Embryonic facial prominence (tissue), 1 donor: ENCODE measurements at regions not wholly inside any gene's neighbourhood (a gene's known extent, or its start where the extent isn't known, plus 50 kb on each side); places are given as distances from the start of the nearest gene placed in this dataset.

Experiments used
- DNase-seq: peaks from one replicate; pipeline ENCODE4 v3.0.0-alpha.2; 2016; ENCODE audit errors: extremely low spot score

GRCh38 chr21:35227786-35228185 is 178.7 kb upstream of the RUNX1 start:
- no peak for DNase-seq

GRCh38 chr21:35226968-35227744 is 178.1 kb upstream of the RUNX1 start:
- DNase-seq, result no peak

GRCh38 chr21:35226328-35226727 is 177.2 kb upstream of the RUNX1 start:
- no peak for DNase-seq

GRCh38 chr21:35225573-35225972 is 176.5 kb upstream of the RUNX1 start:
- no peak for DNase-seq

GRCh38 chr21:35223480-35224156 is 174.5 kb upstream of the RUNX1 start:
- no peak for DNase-seq

- no peak for DNase-seq
Measured at GRCh38 chr21:35222541-35222941, 173.4 kb upstream of the RUNX1 start.

GRCh38 chr21:35222021-35222420 is 172.9 kb upstream of the RUNX1 start:
- no peak for DNase-seq

GRCh38 chr21:35220301-35220700 is 171.2 kb upstream of the RUNX1 start:
- no peak for DNase-seq

GRCh38 chr21:35219719-35220118 is 170.6 kb upstream of the RUNX1 start:
- DNase-seq, result no peak

- no peak for DNase-seq
Measured at GRCh38 chr21:35219291-35219690, 170.2 kb upstream of the RUNX1 start.

- no peak for DNase-seq
Measured at GRCh38 chr21:35217504-35218060, 168.5 kb upstream of the RUNX1 start.

- DNase-seq, result no peak
Measured at GRCh38 chr21:35216996-35217395, 167.9 kb upstream of the RUNX1 start.

GRCh38 chr21:35215870-35216269 is 166.8 kb upstream of the RUNX1 start:
- no peak for DNase-seq

- no peak for DNase-seq
Measured at GRCh38 chr21:35212393-35213127, 163.5 kb upstream of the RUNX1 start.

GRCh38 chr21:35211782-35212181 is 162.7 kb upstream of the RUNX1 start:
- no peak for DNase-seq

- no peak for DNase-seq
Measured at GRCh38 chr21:35210093-35210492, 161.0 kb upstream of the RUNX1 start.

- no peak for DNase-seq
Measured at GRCh38 chr21:35208810-35209517, 159.9 kb upstream of the RUNX1 start.

GRCh38 chr21:35208104-35208503 is 159.0 kb upstream of the RUNX1 start:
- DNase-seq, result no peak

- DNase-seq, result no peak
Measured at GRCh38 chr21:35207322-35207721, 158.2 kb upstream of the RUNX1 start.

- DNase-seq, result no peak
Measured at GRCh38 chr21:35206141-35207125, 157.3 kb upstream of the RUNX1 start.
